HG03342 (cell line): ENCODE measurements at regions not wholly inside any gene's neighbourhood (a gene's known extent, or its start where the extent isn't known, plus 50 kb on each side); places are given as distances from the start of the nearest gene placed in this dataset.

Experiments used
- ATAC-seq: cut with Tn5 transposase; IDR thresholded peaks from one replicate; pipeline ENCODE4 v1.9.1; 2021; ENCODE audit warnings: mild to moderate bottlenecking, moderate library complexity; ENCODE audit not compliant: unreplicated experiment

- no peak for ATAC-seq
These were observed 147.0 kb upstream of the RBFOX1 start for GRCh38 chr16:7185689-7186088.

GRCh38 chr16:7185165-7185564 is 147.5 kb upstream of the RBFOX1 start:
- ATAC-seq: no peak

GRCh38 chr16:7183768-7184167 is 148.9 kb upstream of the RBFOX1 start:
- no peak for ATAC-seq

- ATAC-seq: no peak
These were observed 150.0 kb upstream of the RBFOX1 start for GRCh38 chr16:7182510-7183109.

- no peak for ATAC-seq
These were observed 154.8 kb upstream of the RBFOX1 start for GRCh38 chr16:7177875-7178274.

- no peak for ATAC-seq
These were observed 161.5 kb upstream of the RBFOX1 start for GRCh38 chr16:7171151-7171550.

GRCh38 chr16:7167626-7168025 is 165.0 kb upstream of the RBFOX1 start:
- no peak for ATAC-seq

- no peak for ATAC-seq
These were observed 170.8 kb upstream of the RBFOX1 start for GRCh38 chr16:7161891-7162290.

GRCh38 chr16:7160093-7160492 is 172.6 kb upstream of the RBFOX1 start:
- ATAC-seq: no peak

GRCh38 chr16:7158481-7158880 is 174.2 kb upstream of the RBFOX1 start:
- ATAC-seq: no peak

- no peak for ATAC-seq
These were observed 182.4 kb upstream of the RBFOX1 start for GRCh38 chr16:7150230-7150629.

GRCh38 chr16:7148606-7149005 is 184.0 kb upstream of the RBFOX1 start:
- ATAC-seq: no peak

GRCh38 chr16:7140899-7141298 is 191.7 kb upstream of the RBFOX1 start:
- no peak for ATAC-seq

GRCh38 chr16:7137560-7138330 is 194.9 kb upstream of the RBFOX1 start:
- ATAC-seq: no peak

GRCh38 chr16:7132465-7132864 is 200.2 kb upstream of the RBFOX1 start:
- no peak for ATAC-seq

GRCh38 chr16:7124701-7125100 is 207.9 kb upstream of the RBFOX1 start:
- ATAC-seq: no peak

GRCh38 chr16:7124242-7124641 is 208.4 kb upstream of the RBFOX1 start:
- no peak for ATAC-seq

GRCh38 chr16:7116734-7117133 is 215.9 kb upstream of the RBFOX1 start:
- no peak for ATAC-seq

- ATAC-seq: no peak
These were observed 216.7 kb upstream of the RBFOX1 start for GRCh38 chr16:7115898-7116297.

GRCh38 chr16:7113949-7114348 is 218.7 kb upstream of the RBFOX1 start:
- ATAC-seq: no peak

- ATAC-seq: no peak
These were observed 219.2 kb upstream of the RBFOX1 start for GRCh38 chr16:7113395-7113794.

- ATAC-seq: no peak
These were observed 221.4 kb upstream of the RBFOX1 start for GRCh38 chr16:7111265-7111664.

GRCh38 chr16:7107436-7107835 is 225.2 kb upstream of the RBFOX1 start:
- ATAC-seq: no peak
